SJCRH30 (cell line): ENCODE measurements at regions not wholly inside any gene's neighbourhood (a gene's known extent, or its start where the extent isn't known, plus 50 kb on each side); places are given as distances from the start of the nearest gene placed in this dataset.
"Not testable (repeated sequence)": the region's sequence is repeated elsewhere in the genome, so short reads cannot be mapped to it uniquely, and the experiment has no call there.

Source experiments
- DNase-seq, 2 experiments: peaks; one replicate each; pipeline ENCODE4 v3.0.0-alpha.2; 2015 to 2020
- H3K27ac ChIP-seq: fragments of 250-450 bp; sonication (Bioruptor Pico); 2 replicates; pipeline ENCODE4 v1.5.1; 2020; ENCODE audit warnings: mild to moderate bottlenecking, moderate library complexity
- H3K27me3 ChIP-seq: fragments of 250-450 bp; sonication (Bioruptor Pico); 2 replicates; pipeline ENCODE4 v1.5.1; 2020; ENCODE audit warnings: mild to moderate bottlenecking, moderate library complexity
- H3K36me3 ChIP-seq: fragments of 250-450 bp; sonication (Bioruptor Pico); 2 replicates; pipeline ENCODE4 v1.5.1; 2020; ENCODE audit warnings: mild to moderate bottlenecking, moderate library complexity
- H3K4me1 ChIP-seq: fragments of 250-450 bp; sonication (Bioruptor Pico); 2 replicates; pipeline ENCODE4 v1.5.1; 2020; ENCODE audit warnings: mild to moderate bottlenecking, moderate library complexity
- H3K4me3 ChIP-seq: fragments of 250-450 bp; sonication (Bioruptor Pico); 2 replicates; pipeline ENCODE4 v1.5.1; 2020; ENCODE audit warnings: mild to moderate bottlenecking, moderate library complexity
- H3K9me3 ChIP-seq: fragments of 250-450 bp; sonication (Bioruptor Pico); replicated peaks from 2 replicates; pipeline ENCODE4 v1.5.1; 2020; ENCODE audit warnings: mild to moderate bottlenecking, moderate library complexity

- no peaks in the 10 kb centered on the region for H3K4me1 ChIP-seq
- H3K27ac ChIP-seq: no peak overlapping the region
- H3K9me3 ChIP-seq: no peaks in the 10 kb centered on the region
- DNase-seq: no peak
- H3K36me3 ChIP-seq: no peaks in the 10 kb centered on the region
- H3K27me3 ChIP-seq: no peaks in the 10 kb centered on the region
- no peak overlapping the region for H3K4me3 ChIP-seq
These were observed 92.3 kb upstream of the SHOX start for GRCh38 chrX:538311-538710.

GRCh38 chrX:541006-541405, 89.6 kb upstream of the SHOX start:
- not testable (repeated sequence) for H3K4me3 ChIP-seq, H3K9me3 ChIP-seq, H3K36me3 ChIP-seq, H3K4me1 ChIP-seq, H3K27me3 ChIP-seq, DNase-seq, H3K27ac ChIP-seq

- Histone ChIP-seq H3K36me3 (no peaks in the 10 kb centered on the region), H3K9me3 (no peaks in the 10 kb centered on the region), H3K27ac (no peak overlapping the region), H3K27me3 (no peaks in the 10 kb centered on the region), H3K4me3 (no peak overlapping the region), H3K4me1 (no peaks in the 10 kb centered on the region)
- DNase-seq: no peak
These were observed 88.4 kb upstream of the SHOX start for GRCh38 chrX:542179-542578.

GRCh38 chrX:545452-545885, 85.1 kb upstream of the SHOX start:
- Histone ChIP-seq H3K36me3 (no peaks in the 10 kb centered on the region), H3K27ac (no peak overlapping the region), H3K9me3 (no peaks in the 10 kb centered on the region), H3K27me3 (no peaks in the 10 kb centered on the region), H3K4me1 (no peaks in the 10 kb centered on the region), H3K4me3 (no peak overlapping the region)
- DNase-seq: no peak

GRCh38 chrX:550514-550913, 80.1 kb upstream of the SHOX start:
- no peaks in the 10 kb centered on the region for H3K9me3 ChIP-seq
- H3K4me3 ChIP-seq: no peak overlapping the region
- DNase-seq: no peak
- no peaks in the 10 kb centered on the region for H3K27me3 ChIP-seq
- H3K36me3 ChIP-seq: no peaks in the 10 kb centered on the region
- H3K4me1 ChIP-seq: no peaks in the 10 kb centered on the region
- no peak overlapping the region for H3K27ac ChIP-seq

- H3K4me3 ChIP-seq: no peak overlapping the region
- no peak overlapping the region for H3K27ac ChIP-seq
- no peaks in the 10 kb centered on the region for H3K36me3 ChIP-seq
- H3K4me1 ChIP-seq: no peaks in the 10 kb centered on the region
- no peak for DNase-seq
- no peaks in the 10 kb centered on the region for H3K9me3 ChIP-seq
- H3K27me3 ChIP-seq: no peaks in the 10 kb centered on the region
These were observed 79.3 kb upstream of the SHOX start for GRCh38 chrX:551306-551705.

- DNase-seq: no peak
- Histone ChIP-seq H3K27ac (no peak overlapping the region), H3K4me3 (no peak overlapping the region), H3K36me3 (no peaks in the 10 kb centered on the region), H3K27me3 (no peaks in the 10 kb centered on the region), H3K4me1 (no peaks in the 10 kb centered on the region), H3K9me3 (no peaks in the 10 kb centered on the region)
These were observed 78.1 kb upstream of the SHOX start for GRCh38 chrX:552496-552895.

- DNase-seq: no peak
- H3K27me3 ChIP-seq: no peaks in the 10 kb centered on the region
- H3K27ac ChIP-seq: no peak overlapping the region
- H3K36me3 ChIP-seq: no peaks in the 10 kb centered on the region
- H3K4me1 ChIP-seq: no peaks in the 10 kb centered on the region
- no peaks in the 10 kb centered on the region for H3K9me3 ChIP-seq
- no peak overlapping the region for H3K4me3 ChIP-seq
These were observed 76.3 kb upstream of the SHOX start for GRCh38 chrX:554271-554670.

GRCh38 chrX:555725-556666, 74.6 kb upstream of the SHOX start:
- Histone ChIP-seq H3K9me3 (no peaks in the 10 kb centered on the region), H3K4me1 (no peaks in the 10 kb centered on the region)

GRCh38 chrX:557601-558000, 73.0 kb upstream of the SHOX start:
- H3K4me1 ChIP-seq, H3K4me3 ChIP-seq, H3K27me3 ChIP-seq, DNase-seq, H3K9me3 ChIP-seq, H3K27ac ChIP-seq, H3K36me3 ChIP-seq: not testable (repeated sequence)

More at GRCh38 chrX:555725-556666, 74.6 kb upstream of the SHOX start:
- H3K27ac ChIP-seq: no peak overlapping the region
- H3K27me3 ChIP-seq: no peaks in the 10 kb centered on the region
- no peak for DNase-seq
- H3K36me3 ChIP-seq: no peaks in the 10 kb centered on the region
- H3K4me3 ChIP-seq: no peak overlapping the region

- not testable (repeated sequence) for H3K4me3 ChIP-seq, H3K27me3 ChIP-seq, H3K9me3 ChIP-seq, H3K4me1 ChIP-seq, H3K27ac ChIP-seq, H3K36me3 ChIP-seq, DNase-seq
These were observed 71.3 kb upstream of the SHOX start for GRCh38 chrX:559282-559681.

- H3K9me3 ChIP-seq: no peaks in the 10 kb centered on the region
- H3K4me1 ChIP-seq: no peaks in the 10 kb centered on the region
- no peaks in the 10 kb centered on the region for H3K27me3 ChIP-seq
- no peak overlapping the region for H3K27ac ChIP-seq
- H3K4me3 ChIP-seq: no peak overlapping the region
- H3K36me3 ChIP-seq: no peaks in the 10 kb centered on the region
- no peak for DNase-seq
These were observed 62.7 kb upstream of the SHOX start for GRCh38 chrX:567891-568290.

- Histone ChIP-seq H3K36me3 (no peaks in the 10 kb centered on the region), H3K4me3 (no peak overlapping the region), H3K27me3 (no peaks in the 10 kb centered on the region), H3K9me3 (no peaks in the 10 kb centered on the region), H3K4me1 (no peaks in the 10 kb centered on the region), H3K27ac (no peak overlapping the region)
- no peak for DNase-seq
These were observed 62.3 kb upstream of the SHOX start for GRCh38 chrX:568311-568710.

- no peaks in the 10 kb centered on the region for H3K4me1 ChIP-seq
- H3K27ac ChIP-seq: no peak overlapping the region
- no peaks in the 10 kb centered on the region for H3K9me3 ChIP-seq
- H3K36me3 ChIP-seq: no peaks in the 10 kb centered on the region
- H3K27me3 ChIP-seq: no peaks in the 10 kb centered on the region
- peak in 1 of 2 experiments; percentile 13 for DNase-seq
- no peak overlapping the region for H3K4me3 ChIP-seq
These were observed 58.0 kb upstream of the SHOX start for GRCh38 chrX:572538-573124.

- H3K27ac ChIP-seq: no peak overlapping the region
- H3K9me3 ChIP-seq: no peaks in the 10 kb centered on the region
- no peak for DNase-seq
- H3K4me1 ChIP-seq: no peaks in the 10 kb centered on the region
- no peaks in the 10 kb centered on the region for H3K27me3 ChIP-seq
- H3K4me3 ChIP-seq: no peak overlapping the region
- H3K36me3 ChIP-seq: no peaks in the 10 kb centered on the region
These were observed 56.3 kb upstream of the SHOX start for GRCh38 chrX:574251-574650.

GRCh38 chrX:574830-575229, 55.8 kb upstream of the SHOX start:
- no peak overlapping the region for H3K27ac ChIP-seq
- H3K4me1 ChIP-seq: no peaks in the 10 kb centered on the region
- no peaks in the 10 kb centered on the region for H3K9me3 ChIP-seq
- no peak overlapping the region for H3K4me3 ChIP-seq
- DNase-seq: no peak
- H3K36me3 ChIP-seq: no peaks in the 10 kb centered on the region
- no peaks in the 10 kb centered on the region for H3K27me3 ChIP-seq
